K562 (cell line): ENCODE measurements at regions not wholly inside any gene's neighbourhood (a gene's known extent, or its start where the extent isn't known, plus 50 kb on each side); places are given as distances from the start of the nearest gene placed in this dataset.

Source experiments
- ATAC-seq: fragments of 200-7000 bp; cut with Tn5 transposase; 3 replicates; pipeline ENCODE4 v1.9.1; 2020; ENCODE audit warnings: moderate library complexity
- BruUV-seq: library from RNA; stranded (reverse); fragments of 400-500 nt; replicated peaks from 2 replicates; lab custom pipeline; 2021; lab: Mats Ljungman, UMichigan
- CTCF ChIA-PET: fragments of 300-600 bp; formaldehyde crosslinking; extraction: SDS; loops from one replicate; lab custom pipeline; 2021; ENCODE audit warnings: low intra/inter-chr PET ratio; lab: Yijun Ruan, JAX
- POLR2A ChIA-PET: fragments of 300-600, 350-650 bp; sonication (Branson Sonifier 250); formaldehyde crosslinking; extraction: SDS; loops from one replicate; lab custom pipeline; 2021; ENCODE audit warnings: antibody characterized with exemption, inconsistent platforms; lab: Yijun Ruan, JAX
- DNase-seq, 4 experiments: peaks; one replicate each; pipeline versions ENCODE4 v3.0.0 to v3.0.0-alpha.2; 2011 to 2018; ENCODE audit warnings: low spot score in 3 of 4, mixed read lengths in 3 of 4; ENCODE audit errors: extremely low read depth in 1 of 4
- FAIRE-seq: peaks from 2 replicates; lab custom pipeline; 2011; peaks lifted over from hg19 to GRCh38; lab: Jason Lieb, UNC
- H2AFZ ChIP-seq: 2 replicates; pipeline ENCODE4 v1.6.0; 2011; ENCODE audit warnings: low read depth, low read length, control low read depth, inconsistent platforms
- H3K27ac ChIP-seq: fragments of 200-600 bp; 3 replicates; pipeline ENCODE4 v1.8.0; 2011; ENCODE audit warnings: low read depth, mild to moderate bottlenecking, control low read depth, inconsistent platforms, low read length, moderate library complexity, mixed read lengths; ENCODE audit errors: extremely low read depth
- H3K27me3 ChIP-seq, 2 experiments: fragments of 300-600 bp in 1 of 2; 2 replicates in 1 of 2; 3 replicates in 1 of 2; pipeline versions ENCODE4 v1.6.0 to v1.8.0; 2011; ENCODE audit warnings: inconsistent platforms in 2 of 2, low read length in 2 of 2, mild to moderate bottlenecking in 1 of 2, mixed read lengths in 1 of 2, moderate library complexity in 1 of 2; ENCODE audit not compliant: control insufficient read depth in 2 of 2, insufficient read depth in 2 of 2
- H3K36me3 ChIP-seq: fragments of 300-600 bp; 3 replicates; pipeline ENCODE4 v1.8.0; 2011; ENCODE audit warnings: mild to moderate bottlenecking, low read length, inconsistent platforms; ENCODE audit not compliant: control insufficient read depth, insufficient read depth
- H3K4me1 ChIP-seq, 2 experiments: fragments of 200-600 bp in 1 of 2; replicated peaks in 1 of 2; 2 replicates in 1 of 2; 3 replicates in 1 of 2; pipeline versions ENCODE4 v1.5.1 to v1.8.0; 2011; ENCODE audit warnings: inconsistent platforms in 2 of 2, low read length in 2 of 2, mild to moderate bottlenecking in 1 of 2, mixed read lengths in 1 of 2, moderate library complexity in 1 of 2; ENCODE audit not compliant: control insufficient read depth in 2 of 2, insufficient read depth in 2 of 2
- H3K4me2 ChIP-seq: 2 replicates; pipeline ENCODE4 v1.6.1; 2011; ENCODE audit warnings: low read length, control low read depth, inconsistent platforms, mixed read lengths; ENCODE audit not compliant: insufficient read depth
- H3K4me3 ChIP-seq: fragments of 200-600 bp; sonication (generic), shearing (Covaris generic); 2 replicates; pipeline ENCODE4 v1.5.1; 2016; ENCODE audit warnings: control low read depth, inconsistent platforms
- H3K79me2 ChIP-seq: fragments of 200-600 bp; 3 replicates; pipeline ENCODE4 v1.8.0; 2011; ENCODE audit warnings: low read length, inconsistent platforms; ENCODE audit not compliant: control insufficient read depth, insufficient read depth
- H3K9ac ChIP-seq, 2 experiments: 2 replicates each; pipeline versions ENCODE4 v1.6.0 to v1.6.1; 2011; ENCODE audit warnings: low read depth in 2 of 2, low read length in 2 of 2, control low read depth in 1 of 2, inconsistent platforms in 1 of 2, mild to moderate bottlenecking in 1 of 2, mixed read lengths in 1 of 2; ENCODE audit not compliant: insufficient read depth in 1 of 2
- H3K9me1 ChIP-seq: one replicate; pipeline ENCODE4 v1.6.0; 2011; ENCODE audit warnings: inconsistent platforms, mild to moderate bottlenecking, low read length, moderate library complexity; ENCODE audit not compliant: control insufficient read depth, insufficient read depth
- H3K9me3 ChIP-seq: replicated peaks from 2 replicates; pipeline ENCODE4 v1.5.1; 2011; ENCODE audit warnings: low read depth, low read length, inconsistent platforms; ENCODE audit not compliant: control insufficient read depth, insufficient read depth
- H4K20me1 ChIP-seq: replicated peaks from 2 replicates; pipeline ENCODE4 v1.6.1; 2011; ENCODE audit warnings: low read length, inconsistent platforms, mixed read lengths; ENCODE audit not compliant: control insufficient read depth, insufficient read depth
- CREM ChIP-seq: IDR thresholded peaks from 2 replicates; pipeline ENCODE4 v1.6.1; 2014; ENCODE audit warnings: antibody characterized with exemption, low read depth
- GTF2A2 ChIP-seq: IDR thresholded peaks from 2 replicates; pipeline ENCODE4 v1.6.1; 2016; ENCODE audit warnings: mild to moderate bottlenecking, missing genetic modification characterization, missing compliant biosample characterization
- SMC3 ChIP-seq: conservative IDR thresholded peaks from 2 replicates; pipeline ENCODE4 v1.6.1; 2011; ENCODE audit warnings: low read depth, low read length, improper control_type of control experiment; ENCODE audit not compliant: insufficient read depth
- TEAD1 ChIP-seq, 2 experiments: fragments of 450-650 bp in 1 of 2; sonication (generic) in 1 of 2; formaldehyde crosslinking; IDR thresholded peaks; 2 replicates each; pipeline versions ENCODE4 v1.4.0 to v1.8.0; 2020 to 2022; ENCODE audit warnings: mild to moderate bottlenecking in 2 of 2, missing genetic modification reagents in 1 of 2
- TEAD4 ChIP-seq, 2 experiments: sonication (generic) in 1 of 2; formaldehyde crosslinking in 1 of 2; IDR thresholded peaks; 2 replicates each; pipeline versions ENCODE4 v1.6.1 to v1.8.0; 2012 to 2022; ENCODE audit warnings: borderline replicate concordance in 1 of 2, inconsistent platforms in 1 of 2, low read length in 1 of 2, mild to moderate bottlenecking in 1 of 2, missing genetic modification reagents in 1 of 2
- WGBS: fragments of 100-300 bp; shearing (Covaris generic); methylation state at CpG from one replicate; pipeline ENCODE4 v1.1.6; 2016; ENCODE audit warnings: low coverage, mixed read lengths; ENCODE audit not compliant: insufficient coverage; ENCODE audit errors: missing lambda C conversion rate; 5-methylcytosine and 5-hydroxymethylcytosine counted together
- in situ Hi-C: fragments of 300-500 bp; cut with MboI; formaldehyde crosslinking; loops from 4 replicates; pipeline ENCODE4 v1.15.0; 2018; ENCODE audit warnings: inconsistent platforms, mixed read lengths
- intact Hi-C: fragments of 100-400 bp; cut with micrococcal nuclease; formaldehyde crosslinking; loops from 2 replicates; pipeline ENCODE4 v1.14.2; 2022
- TF ChIP-seq, protein P1 (sequence below): sonication (generic); formaldehyde crosslinking; IDR thresholded peaks from 2 replicates; pipeline ENCODE4 v1.8.0; 2022; ENCODE audit warnings: missing genetic modification reagents, mild to moderate bottlenecking, moderate library complexity, borderline replicate concordance
- TF ChIP-seq, protein P2 (sequence below), 3 experiments: IDR thresholded peaks in 2 of 3; conservative IDR thresholded peaks in 1 of 3; 2 replicates each; pipeline ENCODE4 v1.5.1; 2011 to 2012; ENCODE audit warnings: low read length in 3 of 3, mild to moderate bottlenecking in 3 of 3, control low read depth in 2 of 3, improper control_type of control experiment in 1 of 3, inconsistent platforms in 1 of 3, low read depth in 1 of 3, mixed read lengths in 1 of 3, moderate library complexity in 1 of 3; ENCODE audit not compliant: insufficient read depth in 2 of 3
- TF ChIP-seq, protein P3 (sequence below), 2 experiments: fragments of 450-650 bp; formaldehyde crosslinking in 1 of 2; IDR thresholded peaks; 2 replicates each; pipeline versions ENCODE4 v1.4.0 to v1.6.1; 2014 to 2020; ENCODE audit warnings: mild to moderate bottlenecking in 2 of 2, borderline replicate concordance in 1 of 2, low read depth in 1 of 2

DNA sequence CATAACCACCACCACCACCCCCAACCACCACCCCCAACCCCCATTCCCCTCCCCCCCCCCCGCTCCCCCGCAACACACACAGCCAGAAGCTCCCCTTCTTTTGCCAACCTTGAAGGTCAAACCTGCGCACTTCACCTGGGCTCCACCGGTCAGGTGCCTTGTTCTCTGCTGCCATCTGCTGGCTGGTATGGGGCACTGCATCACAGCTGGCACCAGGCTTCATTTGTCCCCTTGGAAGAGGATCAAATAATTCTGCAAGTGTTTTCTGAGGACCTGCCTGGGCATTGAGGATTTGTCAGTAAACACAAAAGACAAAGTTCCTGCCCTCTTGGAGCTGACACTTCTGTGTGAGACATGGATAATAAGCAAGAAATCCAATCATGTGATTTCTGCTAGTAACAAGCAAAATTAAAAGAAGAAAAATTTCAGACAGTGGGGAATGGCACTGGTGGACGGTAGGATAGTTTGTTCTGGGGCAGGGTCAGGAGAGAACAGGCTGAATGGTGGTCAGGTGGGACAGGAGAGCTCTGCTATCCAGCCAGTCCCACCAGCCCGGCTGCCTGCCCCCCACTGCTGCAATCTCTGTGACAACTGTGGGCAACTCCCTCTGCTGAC, 55.6 kb upstream of the LMX1B start:
- Histone ChIP-seq H2AFZ (no peak overlapping the region), H3K36me3 (no peaks in the 10 kb centered on the region), H3K9me1 (no peaks in the 10 kb centered on the region), H3K27ac (no peak overlapping the region), H4K20me1 (peaks cover 4% of the 10 kb centered on the region; the same call in 1 of the 2 replicates), H3K9me3 (no peaks in the 10 kb centered on the region), H3K9ac (no peak overlapping the region), H3K4me1 (no peaks in the 10 kb centered on the region), H3K27me3 (peaks cover 2 to 22% of the 10 kb centered on the region in 2 experiments; a peak in 2 of 5 replicates), H3K4me3 (no peak overlapping the region), H3K79me2 (no peaks in the 10 kb centered on the region), H3K4me2 (no peak overlapping the region)
- WGBS: 0% methylated on average over 4 of the region's 6 CpGs
- DNase-seq (peak; percentile 62 to 85 (median 78)), FAIRE-seq (peak; percentile 94), ATAC-seq (peak; percentile 86)
- no TSS peak for BruUV-seq
- POLR2A ChIA-PET: interaction anchor here (0.6 kb wide), 1 partner anchor 56 kb away, joined by 3 read pairs; no protein-coding TSS in a partner anchor
- CTCF ChIA-PET: interaction anchor here (1.9 to 5.2 kb wide), 3 partner anchors 55 to 59 kb away, joined by 7 to 51 read pairs (median 14); no protein-coding TSS in a partner anchor
- intact Hi-C loops: loop anchor here (1.0 kb wide), 1 partner anchor 57 kb away; no protein-coding TSS in a partner anchor
- in situ Hi-C loops: loop anchor here (5.0 kb wide), 1 partner anchor 56 kb away; no protein-coding TSS in a partner anchor
- TF ChIP-seq GTF2A2 (tag) (no peak), CREM (0 out of 2 replicates have a peak, but pooled peaks have one; percentile 19), TEAD1 (CRISPR knock-in tag; IDR thresholded peaks at IDR 0.05) (peak; percentile 71 to 78; a peak in 2 of 4 replicates), TEAD4 (IDR thresholded peaks at IDR 0.05; ENCODE audit: low read length) (peak; percentile 61), TEAD4 (CRISPR knock-in tag; IDR thresholded peaks at IDR 0.05; ENCODE audit: borderline replicate concordance) (no peak), SMC3 (peak; percentile 83)
- TF ChIP-seq, protein P1, sequence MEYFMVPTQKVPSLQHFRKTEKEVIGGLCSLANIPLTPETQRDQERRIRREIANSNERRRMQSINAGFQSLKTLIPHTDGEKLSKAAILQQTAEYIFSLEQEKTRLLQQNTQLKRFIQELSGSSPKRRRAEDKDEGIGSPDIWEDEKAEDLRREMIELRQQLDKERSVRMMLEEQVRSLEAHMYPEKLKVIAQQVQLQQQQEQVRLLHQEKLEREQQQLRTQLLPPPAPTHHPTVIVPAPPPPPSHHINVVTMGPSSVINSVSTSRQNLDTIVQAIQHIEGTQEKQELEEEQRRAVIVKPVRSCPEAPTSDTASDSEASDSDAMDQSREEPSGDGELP (CRISPR knock-in tag): peak; percentile 58
- TF ChIP-seq, protein P2, sequence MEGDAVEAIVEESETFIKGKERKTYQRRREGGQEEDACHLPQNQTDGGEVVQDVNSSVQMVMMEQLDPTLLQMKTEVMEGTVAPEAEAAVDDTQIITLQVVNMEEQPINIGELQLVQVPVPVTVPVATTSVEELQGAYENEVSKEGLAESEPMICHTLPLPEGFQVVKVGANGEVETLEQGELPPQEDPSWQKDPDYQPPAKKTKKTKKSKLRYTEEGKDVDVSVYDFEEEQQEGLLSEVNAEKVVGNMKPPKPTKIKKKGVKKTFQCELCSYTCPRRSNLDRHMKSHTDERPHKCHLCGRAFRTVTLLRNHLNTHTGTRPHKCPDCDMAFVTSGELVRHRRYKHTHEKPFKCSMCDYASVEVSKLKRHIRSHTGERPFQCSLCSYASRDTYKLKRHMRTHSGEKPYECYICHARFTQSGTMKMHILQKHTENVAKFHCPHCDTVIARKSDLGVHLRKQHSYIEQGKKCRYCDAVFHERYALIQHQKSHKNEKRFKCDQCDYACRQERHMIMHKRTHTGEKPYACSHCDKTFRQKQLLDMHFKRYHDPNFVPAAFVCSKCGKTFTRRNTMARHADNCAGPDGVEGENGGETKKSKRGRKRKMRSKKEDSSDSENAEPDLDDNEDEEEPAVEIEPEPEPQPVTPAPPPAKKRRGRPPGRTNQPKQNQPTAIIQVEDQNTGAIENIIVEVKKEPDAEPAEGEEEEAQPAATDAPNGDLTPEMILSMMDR (IDR thresholded peaks at IDR 0.05 in 2 of 3, conservative IDR thresholded peaks at IDR 0.05 in 1 of 3; ENCODE audit: insufficient read depth in 2 of 3, low read depth in 1 of 3, low read length in 3 of 3): peak; percentile 84 to 87 (median 87)
- TF ChIP-seq, protein P3, sequence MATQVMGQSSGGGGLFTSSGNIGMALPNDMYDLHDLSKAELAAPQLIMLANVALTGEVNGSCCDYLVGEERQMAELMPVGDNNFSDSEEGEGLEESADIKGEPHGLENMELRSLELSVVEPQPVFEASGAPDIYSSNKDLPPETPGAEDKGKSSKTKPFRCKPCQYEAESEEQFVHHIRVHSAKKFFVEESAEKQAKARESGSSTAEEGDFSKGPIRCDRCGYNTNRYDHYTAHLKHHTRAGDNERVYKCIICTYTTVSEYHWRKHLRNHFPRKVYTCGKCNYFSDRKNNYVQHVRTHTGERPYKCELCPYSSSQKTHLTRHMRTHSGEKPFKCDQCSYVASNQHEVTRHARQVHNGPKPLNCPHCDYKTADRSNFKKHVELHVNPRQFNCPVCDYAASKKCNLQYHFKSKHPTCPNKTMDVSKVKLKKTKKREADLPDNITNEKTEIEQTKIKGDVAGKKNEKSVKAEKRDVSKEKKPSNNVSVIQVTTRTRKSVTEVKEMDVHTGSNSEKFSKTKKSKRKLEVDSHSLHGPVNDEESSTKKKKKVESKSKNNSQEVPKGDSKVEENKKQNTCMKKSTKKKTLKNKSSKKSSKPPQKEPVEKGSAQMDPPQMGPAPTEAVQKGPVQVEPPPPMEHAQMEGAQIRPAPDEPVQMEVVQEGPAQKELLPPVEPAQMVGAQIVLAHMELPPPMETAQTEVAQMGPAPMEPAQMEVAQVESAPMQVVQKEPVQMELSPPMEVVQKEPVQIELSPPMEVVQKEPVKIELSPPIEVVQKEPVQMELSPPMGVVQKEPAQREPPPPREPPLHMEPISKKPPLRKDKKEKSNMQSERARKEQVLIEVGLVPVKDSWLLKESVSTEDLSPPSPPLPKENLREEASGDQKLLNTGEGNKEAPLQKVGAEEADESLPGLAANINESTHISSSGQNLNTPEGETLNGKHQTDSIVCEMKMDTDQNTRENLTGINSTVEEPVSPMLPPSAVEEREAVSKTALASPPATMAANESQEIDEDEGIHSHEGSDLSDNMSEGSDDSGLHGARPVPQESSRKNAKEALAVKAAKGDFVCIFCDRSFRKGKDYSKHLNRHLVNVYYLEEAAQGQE (IDR thresholded peaks at IDR 0.05; ENCODE audit: borderline replicate concordance): peak; percentile 57; the same call in 1 of the 2 replicates
- TF ChIP-seq, protein P3 (CRISPR knock-in tag; IDR thresholded peaks at IDR 0.05; ENCODE audit: low read depth): no peak
